ENCODE measurements at regions not wholly inside any gene's neighbourhood (a gene's known extent, or its start where the extent isn't known, plus 50 kb on each side); places are given as distances from the start of the nearest gene placed in this dataset.
"Not testable (repeated sequence)": the region's sequence is repeated elsewhere in the genome, so short reads cannot be mapped to it uniquely, and the experiment has no call there.

GRCh38 chr3:3646934-3647333 is 152.3 kb upstream of the LRRN1 start:
- no peak overlapping the region for H3K4me3 Mint-ChIP-seq (ENCODE audit: unreplicated experiment)
- no peaks in the 10 kb centered on the region for H3K79me2 ChIP-seq (ENCODE audit: insufficient read depth, low read length)
- H3K4me3 ChIP-seq (ENCODE audit: insufficient read depth, low read depth, low read length): no peak overlapping the region
- no peaks in the 10 kb centered on the region for H3K4me1 ChIP-seq (ENCODE audit: insufficient read depth, low read length)
- H3K27me3 ChIP-seq (ENCODE audit: insufficient read depth, low read length): no peaks in the 10 kb centered on the region
- H3K4me1 Mint-ChIP-seq (ENCODE audit: low read depth, unreplicated experiment): no peaks in the 10 kb centered on the region
- H3K27me3 Mint-ChIP-seq (ENCODE audit: low read depth, unreplicated experiment): peaks cover 2% of the 10 kb centered on the region
- H3K36me3 ChIP-seq (ENCODE audit: insufficient read depth, low read length): no peaks in the 10 kb centered on the region
- H3K9me3 ChIP-seq (ENCODE audit: insufficient read depth, low read depth, low read length): no peaks in the 10 kb centered on the region
- no peak overlapping the region for H3K27ac ChIP-seq (ENCODE audit: low read depth, low read length)
- DNase-seq (ENCODE audit: low read depth) (no peak), FAIRE-seq (no peak)
- no peak overlapping the region for H2AFZ ChIP-seq (ENCODE audit: low read depth, low read length)
- H3K4me2 ChIP-seq (ENCODE audit: low read length): no peak overlapping the region
- H3K36me3 Mint-ChIP-seq (ENCODE audit: low read depth, unreplicated experiment): no peaks in the 10 kb centered on the region
- peaks cover 3% of the 10 kb centered on the region for H3K9me3 Mint-ChIP-seq (ENCODE audit: unreplicated experiment)
- H3K27ac Mint-ChIP-seq (ENCODE audit: unreplicated experiment): no peak overlapping the region
- TF ChIP-seq CTCF (IDR thresholded peaks at IDR 0.05; ENCODE audit: insufficient read depth, low read depth, low read length) (no peak), EZH2 (IDR thresholded peaks at IDR 0.05; ENCODE audit: insufficient read depth, low read length) (no peak)
- H3K9ac ChIP-seq (ENCODE audit: low read length): no peak overlapping the region
- H4K20me1 ChIP-seq (ENCODE audit: insufficient read depth, low read length): no peaks in the 10 kb centered on the region

GRCh38 chr3:3646103-3646844 is 153.0 kb upstream of the LRRN1 start:
- H3K9me3 ChIP-seq (ENCODE audit: insufficient read depth, low read depth, low read length); H3K27me3 ChIP-seq (ENCODE audit: insufficient read depth, low read length); H3K9ac ChIP-seq (ENCODE audit: low read length); H3K27ac Mint-ChIP-seq (ENCODE audit: unreplicated experiment); H3K4me2 ChIP-seq (ENCODE audit: low read length); H3K4me3 ChIP-seq (ENCODE audit: insufficient read depth, low read depth, low read length); H3K27me3 Mint-ChIP-seq (ENCODE audit: low read depth, unreplicated experiment); H3K4me3 Mint-ChIP-seq (ENCODE audit: unreplicated experiment); H3K4me1 Mint-ChIP-seq (ENCODE audit: low read depth, unreplicated experiment); H3K36me3 ChIP-seq (ENCODE audit: insufficient read depth, low read length); H3K9me3 Mint-ChIP-seq (ENCODE audit: unreplicated experiment); H2AFZ ChIP-seq (ENCODE audit: low read depth, low read length); H4K20me1 ChIP-seq (ENCODE audit: insufficient read depth, low read length); FAIRE-seq; H3K27ac ChIP-seq (ENCODE audit: low read depth, low read length); H3K36me3 Mint-ChIP-seq (ENCODE audit: low read depth, unreplicated experiment); DNase-seq (ENCODE audit: low read depth); H3K79me2 ChIP-seq (ENCODE audit: insufficient read depth, low read length); H3K4me1 ChIP-seq (ENCODE audit: insufficient read depth, low read length): not testable (repeated sequence)

GRCh38 chr3:3641877-3642455 is 157.3 kb upstream of the LRRN1 start:
- H3K36me3 Mint-ChIP-seq (ENCODE audit: low read depth, unreplicated experiment): no peaks in the 10 kb centered on the region
- Histone ChIP-seq H2AFZ (ENCODE audit: low read depth, low read length) (no peak overlapping the region), H3K36me3 (ENCODE audit: insufficient read depth, low read length) (no peaks in the 10 kb centered on the region), H3K4me3 (ENCODE audit: insufficient read depth, low read depth, low read length) (no peak overlapping the region), H3K4me1 (ENCODE audit: insufficient read depth, low read length) (no peaks in the 10 kb centered on the region), H3K79me2 (ENCODE audit: insufficient read depth, low read length) (no peaks in the 10 kb centered on the region), H3K4me2 (ENCODE audit: low read length) (no peak overlapping the region), H3K27ac (ENCODE audit: low read depth, low read length) (no peak overlapping the region), H4K20me1 (ENCODE audit: insufficient read depth, low read length) (no peaks in the 10 kb centered on the region), H3K27me3 (ENCODE audit: insufficient read depth, low read length) (no peaks in the 10 kb centered on the region), H3K9me3 (ENCODE audit: insufficient read depth, low read depth, low read length) (no peaks in the 10 kb centered on the region), H3K9ac (ENCODE audit: low read length) (no peak overlapping the region)
- peaks cover 2% of the 10 kb centered on the region for H3K27me3 Mint-ChIP-seq (ENCODE audit: low read depth, unreplicated experiment)
- H3K27ac Mint-ChIP-seq (ENCODE audit: unreplicated experiment): no peak overlapping the region
- no peaks in the 10 kb centered on the region for H3K4me1 Mint-ChIP-seq (ENCODE audit: low read depth, unreplicated experiment)
- H3K4me3 Mint-ChIP-seq (ENCODE audit: unreplicated experiment): no peak overlapping the region
- no peak for TF ChIP-seq CTCF (IDR thresholded peaks at IDR 0.05; ENCODE audit: insufficient read depth, low read depth, low read length)
- no peak for TF ChIP-seq EZH2 (IDR thresholded peaks at IDR 0.05; ENCODE audit: insufficient read depth, low read length)
- DNase-seq (ENCODE audit: low read depth): no peak
- H3K9me3 Mint-ChIP-seq (ENCODE audit: unreplicated experiment): peaks cover 5% of the 10 kb centered on the region
- no peak for FAIRE-seq
